CD4-positive, alpha-beta T cell (primary cell): ENCODE measurements at regions not wholly inside any gene's neighbourhood (a gene's known extent, or its start where the extent isn't known, plus 50 kb on each side); places are given as distances from the start of the nearest gene placed in this dataset.

Experiments used
- ATAC-seq: fragments of 200-7000 bp; cut with Tn5 transposase; one replicate; pipeline ENCODE4 v1.10.0; 2022; ENCODE audit warnings: mild to moderate bottlenecking; ENCODE audit not compliant: poor library complexity
- CTCF ChIA-PET: fragments of 350-600 bp; sonication (Branson Sonifier 250); formaldehyde crosslinking; loops from one replicate; lab custom pipeline; 2021; ENCODE audit warnings: antibody characterized with exemption, inconsistent platforms; lab: Charles Lee
- POLR2A ChIA-PET: fragments of 350-600 bp; sonication (Branson Sonifier 250); formaldehyde crosslinking; loops from one replicate; lab custom pipeline; 2021; ENCODE audit warnings: antibody characterized with exemption, inconsistent platforms; lab: Charles Lee
- DNase-seq, 14 experiments: peaks; one replicate each; pipeline ENCODE4 v3.0.0-alpha.2; 2013 to 2020; ENCODE audit warnings: mixed read lengths in 2 of 14
- H3K27ac ChIP-seq, 2 donors: one replicate each; pipeline versions ENCODE4 v1.5.1 to v1.7.0; 2013; ENCODE audit warnings: low read length in 2 of 2, low read depth in 1 of 2, mild to moderate bottlenecking in 1 of 2
- H3K27me3 ChIP-seq, 2 experiments: 1 replicate in 1 of 2; 2 replicates in 1 of 2; pipeline versions ENCODE4 v1.6.1 to v1.7.0; 2013; ENCODE audit warnings: low read length in 2 of 2, control low read depth in 1 of 2, mild to moderate bottlenecking in 1 of 2, moderate library complexity in 1 of 2; ENCODE audit not compliant: insufficient read depth in 2 of 2, control insufficient read depth in 1 of 2
- H3K36me3 ChIP-seq: one replicate; pipeline ENCODE4 v1.6.1; 2013; ENCODE audit warnings: low read length, control low read depth; ENCODE audit not compliant: insufficient read depth
- H3K4me1 ChIP-seq: one replicate; pipeline ENCODE4 v1.6.1; 2013; ENCODE audit warnings: low read length, control low read depth; ENCODE audit not compliant: insufficient read depth
- H3K4me3 ChIP-seq: one replicate; pipeline ENCODE4 v1.5.1; 2013; ENCODE audit warnings: mild to moderate bottlenecking, low read length, moderate library complexity
- H3K9me3 ChIP-seq, 2 experiments: 1 replicate in 1 of 2; 2 replicates in 1 of 2; pipeline versions ENCODE4 v1.6.1 to v1.7.0; 2013; ENCODE audit warnings: low read length in 2 of 2, mild to moderate bottlenecking in 2 of 2, control low read depth in 1 of 2, moderate library complexity in 1 of 2; ENCODE audit not compliant: control insufficient read depth in 1 of 2, insufficient read depth in 1 of 2
- H3K27ac Mint-ChIP-seq: one replicate; pipeline ENCODE4 v1.8.0; 2020; ENCODE audit warnings: mixed read lengths
- H3K27me3 Mint-ChIP-seq: one replicate; pipeline ENCODE4 v1.8.0; 2021; ENCODE audit warnings: mixed read lengths
- H3K36me3 Mint-ChIP-seq: one replicate; pipeline ENCODE4 v1.8.0; 2021; ENCODE audit warnings: low read depth, mixed read lengths
- H3K4me1 Mint-ChIP-seq: one replicate; pipeline ENCODE4 v1.8.0; 2021; ENCODE audit warnings: low read depth, mixed read lengths
- H3K4me3 Mint-ChIP-seq: one replicate; pipeline ENCODE4 v1.8.0; 2020; ENCODE audit warnings: mild to moderate bottlenecking, mixed read lengths
- H3K9me3 Mint-ChIP-seq: one replicate; pipeline ENCODE4 v1.8.0; 2020; ENCODE audit warnings: mixed read lengths
- CTCF ChIP-seq: fragments of 200-600 bp; IDR thresholded peaks from one replicate; pipeline ENCODE4 v1.8.0; 2022; ENCODE audit warnings: antibody characterized with exemption, mild to moderate bottlenecking
- intact Hi-C, 2 experiments: fragments of 100-400 bp; cut with DNase I in 1 of 2; cut with micrococcal nuclease in 1 of 2; formaldehyde crosslinking; loops; one replicate each; pipeline versions ENCODE4 v1.15.1 to v1.9.0; 2023 to 2025; cut with DNase I, micrococcal nuclease

DNA sequence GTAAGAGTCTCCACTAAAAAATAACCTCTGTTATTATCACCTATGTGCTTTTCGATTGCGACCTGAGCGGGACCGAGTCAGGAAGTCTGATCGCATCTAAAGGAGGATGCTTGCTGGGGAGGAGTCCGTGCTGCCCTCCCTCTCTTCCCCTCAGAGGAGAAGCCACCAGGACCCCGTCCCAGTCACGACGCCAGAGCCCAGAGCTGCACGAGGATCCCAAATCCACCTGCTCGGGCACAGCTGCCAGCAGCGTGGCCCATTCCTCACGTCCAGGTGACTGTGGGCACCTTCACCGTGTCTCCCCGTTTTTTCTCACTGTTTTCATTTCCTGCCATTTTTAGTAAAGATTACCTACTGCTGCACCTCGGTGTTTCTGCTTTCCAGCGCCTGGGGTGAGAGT lies 390.3 kb downstream of the BRD1 start:
- Mint-ChIP-seq H3K4me1 (no peaks in the 10 kb centered on the region), H3K36me3 (peaks cover 16% of the 10 kb centered on the region), H3K27me3 (no peaks in the 10 kb centered on the region), H3K4me3 (no peak overlapping the region), H3K9me3 (no peaks in the 10 kb centered on the region), H3K27ac (no peak overlapping the region)
- Histone ChIP-seq H3K27me3 (peaks cover 0 to 2% of the 10 kb centered on the region in 2 experiments), H3K4me1 (no peaks in the 10 kb centered on the region), H3K4me3 (no peak overlapping the region), H3K9me3 (peaks cover 0 to 30% of the 10 kb centered on the region in 2 experiments), H3K36me3 (no peaks in the 10 kb centered on the region), H3K27ac (no peak overlapping the region)
- intact Hi-C loops = no loop called here
- DNase-seq (no peak), ATAC-seq (no peak)
- ChIA-PET CTCF (no interaction called here), POLR2A (no interaction called here)
- no peak for TF ChIP-seq CTCF

GRCh38 chr22:49436056-49436455 lies 391.6 kb downstream of the BRD1 start:
- peaks cover 15% of the 10 kb centered on the region for H3K36me3 Mint-ChIP-seq
- H3K27me3 Mint-ChIP-seq = no peaks in the 10 kb centered on the region
- no peak overlapping the region for H3K4me3 Mint-ChIP-seq
- Histone ChIP-seq H3K9me3 (peaks cover 0 to 31% of the 10 kb centered on the region in 2 experiments), H3K4me3 (no peak overlapping the region), H3K27me3 (peaks cover 0 to 2% of the 10 kb centered on the region in 2 experiments), H3K27ac (no peak overlapping the region), H3K4me1 (no peaks in the 10 kb centered on the region), H3K36me3 (no peaks in the 10 kb centered on the region)
- intact Hi-C loops = no loop called here
- TF ChIP-seq CTCF = no peak
- no peak for DNase-seq
- ATAC-seq = no peak
- H3K9me3 Mint-ChIP-seq = no peaks in the 10 kb centered on the region
- H3K4me1 Mint-ChIP-seq = no peaks in the 10 kb centered on the region
- POLR2A ChIA-PET = no interaction called here
- no peak overlapping the region for H3K27ac Mint-ChIP-seq
- CTCF ChIA-PET = no interaction called here

- H3K4me3 ChIP-seq = no peak overlapping the region
- Mint-ChIP-seq H3K27ac (no peak overlapping the region), H3K27me3 (no peaks in the 10 kb centered on the region), H3K36me3 (peaks cover 10% of the 10 kb centered on the region), H3K9me3 (no peaks in the 10 kb centered on the region), H3K4me1 (no peaks in the 10 kb centered on the region), H3K4me3 (no peak overlapping the region)
- no peak for TF ChIP-seq CTCF
- H3K36me3 ChIP-seq = no peaks in the 10 kb centered on the region
- peaks cover 0 to 2% of the 10 kb centered on the region in 2 experiments for H3K27me3 ChIP-seq
- no peak overlapping the region for H3K27ac ChIP-seq
- DNase-seq = no peak
- H3K9me3 ChIP-seq = peaks cover 0 to 31% of the 10 kb centered on the region in 2 experiments
- H3K4me1 ChIP-seq = no peaks in the 10 kb centered on the region
- intact Hi-C loops = no loop called here
- CTCF ChIA-PET = no interaction called here
- POLR2A ChIA-PET = no interaction called here
- ATAC-seq = no peak
Observed at GRCh38 chr22:49435596-49435995, 392.1 kb downstream of the BRD1 start.
